ENCODE measurements at regions not wholly inside any gene's neighbourhood (a gene's known extent, or its start where the extent isn't known, plus 50 kb on each side); places are given as distances from the start of the nearest gene placed in this dataset.

DNA sequence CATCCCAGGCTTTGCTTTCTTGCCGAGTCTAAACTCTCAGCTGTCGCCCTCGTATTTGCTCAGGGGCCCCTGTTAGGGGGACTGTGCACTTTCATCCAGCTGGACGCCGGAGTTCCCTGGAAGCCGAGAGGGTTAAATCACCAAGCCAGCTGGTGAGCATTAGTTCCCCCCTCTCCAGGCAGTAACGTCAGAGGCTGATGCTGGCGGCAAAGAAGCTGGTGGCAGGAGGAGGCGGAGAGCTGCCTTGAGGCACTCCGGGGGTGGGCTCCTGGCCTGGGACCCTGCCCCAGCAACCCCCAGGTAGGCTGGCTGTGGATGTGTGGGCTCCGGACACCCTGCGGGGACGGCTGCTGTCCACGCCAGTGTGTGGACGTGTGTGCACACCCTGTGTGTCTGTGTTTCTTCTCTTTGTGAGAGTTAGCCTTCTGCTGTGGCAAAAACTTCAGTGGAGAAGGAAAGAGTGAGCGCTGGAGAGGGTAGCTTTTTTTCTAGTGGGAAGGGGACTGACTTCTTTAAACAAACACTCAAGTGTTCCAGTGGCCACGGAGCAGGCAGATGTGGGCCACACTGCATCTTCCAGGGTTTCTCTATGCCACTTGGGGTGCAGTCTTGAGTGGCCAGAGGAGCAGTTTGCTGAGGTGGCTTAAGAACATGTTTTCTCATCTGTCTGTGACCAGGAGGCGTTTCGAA is 84.7 kb downstream of the GLI2 start:
- H3K27ac Mint-ChIP-seq (ENCODE audit: unreplicated experiment) = peak overlapping the region; percentile 76
- no peaks in the 10 kb centered on the region for H3K27me3 Mint-ChIP-seq (ENCODE audit: low read depth)
- H3K4me3 Mint-ChIP-seq (ENCODE audit: unreplicated experiment) = no peak overlapping the region
- peaks cover 35% of the 10 kb centered on the region for H3K4me1 Mint-ChIP-seq (ENCODE audit: low read depth)
- TF ChIP-seq, protein P1, sequence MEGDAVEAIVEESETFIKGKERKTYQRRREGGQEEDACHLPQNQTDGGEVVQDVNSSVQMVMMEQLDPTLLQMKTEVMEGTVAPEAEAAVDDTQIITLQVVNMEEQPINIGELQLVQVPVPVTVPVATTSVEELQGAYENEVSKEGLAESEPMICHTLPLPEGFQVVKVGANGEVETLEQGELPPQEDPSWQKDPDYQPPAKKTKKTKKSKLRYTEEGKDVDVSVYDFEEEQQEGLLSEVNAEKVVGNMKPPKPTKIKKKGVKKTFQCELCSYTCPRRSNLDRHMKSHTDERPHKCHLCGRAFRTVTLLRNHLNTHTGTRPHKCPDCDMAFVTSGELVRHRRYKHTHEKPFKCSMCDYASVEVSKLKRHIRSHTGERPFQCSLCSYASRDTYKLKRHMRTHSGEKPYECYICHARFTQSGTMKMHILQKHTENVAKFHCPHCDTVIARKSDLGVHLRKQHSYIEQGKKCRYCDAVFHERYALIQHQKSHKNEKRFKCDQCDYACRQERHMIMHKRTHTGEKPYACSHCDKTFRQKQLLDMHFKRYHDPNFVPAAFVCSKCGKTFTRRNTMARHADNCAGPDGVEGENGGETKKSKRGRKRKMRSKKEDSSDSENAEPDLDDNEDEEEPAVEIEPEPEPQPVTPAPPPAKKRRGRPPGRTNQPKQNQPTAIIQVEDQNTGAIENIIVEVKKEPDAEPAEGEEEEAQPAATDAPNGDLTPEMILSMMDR (IDR thresholded peaks at IDR 0.05) = no peak
- peaks cover 3% of the 10 kb centered on the region for H3K36me3 Mint-ChIP-seq (ENCODE audit: low read depth)
- DNase-seq (ENCODE audit: low spot score) = peak; percentile 68
- H3K9me3 Mint-ChIP-seq (ENCODE audit: low read depth) = no peaks in the 10 kb centered on the region

DNA sequence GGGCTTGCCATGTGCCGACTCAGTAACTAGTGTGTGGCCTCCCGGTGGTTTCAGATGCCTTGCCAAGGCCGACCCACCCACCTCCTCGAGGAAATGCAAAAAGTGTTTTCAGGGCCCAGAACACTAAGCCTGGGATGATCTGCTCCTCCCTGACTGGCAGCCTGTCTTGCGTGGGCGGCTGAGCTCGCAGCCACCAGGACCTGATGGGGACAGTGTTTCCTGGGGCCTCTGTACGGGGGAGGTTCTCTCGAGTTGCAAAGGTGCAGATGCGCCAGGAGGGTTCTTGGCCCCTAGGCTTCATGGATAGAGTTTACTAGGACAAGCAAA is 85.2 kb downstream of the GLI2 start:
- H3K27me3 Mint-ChIP-seq (ENCODE audit: low read depth) = no peaks in the 10 kb centered on the region
- peaks cover 40% of the 10 kb centered on the region for H3K4me1 Mint-ChIP-seq (ENCODE audit: low read depth)
- H3K9me3 Mint-ChIP-seq (ENCODE audit: low read depth) = no peaks in the 10 kb centered on the region
- no peak overlapping the region for H3K4me3 Mint-ChIP-seq (ENCODE audit: unreplicated experiment)
- DNase-seq (ENCODE audit: low spot score) = peak; percentile 56
- peaks cover 3% of the 10 kb centered on the region for H3K36me3 Mint-ChIP-seq (ENCODE audit: low read depth)
- TF ChIP-seq, protein P1 (IDR thresholded peaks at IDR 0.05) = no peak
- H3K27ac Mint-ChIP-seq (ENCODE audit: unreplicated experiment) = peak overlapping the region; percentile 76

DNA sequence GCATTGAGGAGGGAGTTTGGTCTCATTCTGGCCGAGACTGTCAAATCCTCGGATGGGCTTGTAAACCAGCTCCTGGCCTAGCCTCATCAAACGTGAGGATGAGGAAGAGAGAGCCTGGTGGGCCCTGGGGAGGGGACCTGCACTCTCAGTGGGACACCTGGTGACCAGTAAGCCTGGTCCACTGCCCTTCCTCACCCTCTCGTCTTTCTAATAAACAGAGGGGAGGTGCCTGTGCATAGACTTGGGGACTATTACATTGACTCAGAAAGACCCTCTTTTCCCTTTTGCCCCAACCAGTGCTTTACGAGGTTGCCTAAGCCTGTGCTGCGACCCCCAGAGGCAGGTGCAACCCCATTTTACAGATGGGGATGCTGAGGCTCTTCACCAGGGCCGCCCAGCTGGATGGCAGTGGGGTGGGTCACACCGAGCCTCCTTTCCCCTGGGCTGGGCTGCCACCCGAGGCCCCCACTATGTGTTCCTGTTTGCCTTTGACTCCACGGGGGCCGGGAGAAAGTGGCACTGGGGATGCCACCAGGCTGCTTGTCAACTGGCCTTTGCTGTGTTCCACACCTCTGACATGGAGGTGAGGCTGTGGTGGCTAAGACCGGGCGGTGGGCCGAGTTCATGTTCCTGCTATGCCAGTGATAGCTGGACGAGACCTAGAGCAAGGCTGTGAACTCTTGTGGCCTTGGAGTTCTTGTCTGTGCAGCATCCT is 85.9 kb downstream of the GLI2 start:
- Mint-ChIP-seq H3K9me3 (ENCODE audit: low read depth) (no peaks in the 10 kb centered on the region), H3K4me3 (ENCODE audit: unreplicated experiment) (no peak overlapping the region), H3K27ac (ENCODE audit: unreplicated experiment) (no peak overlapping the region), H3K27me3 (ENCODE audit: low read depth) (no peaks in the 10 kb centered on the region), H3K36me3 (ENCODE audit: low read depth) (peaks cover 3% of the 10 kb centered on the region), H3K4me1 (ENCODE audit: low read depth) (peaks cover 47% of the 10 kb centered on the region)
- DNase-seq (ENCODE audit: low spot score) = peak; percentile 84
- TF ChIP-seq, protein P1 (IDR thresholded peaks at IDR 0.05) = no peak

DNA sequence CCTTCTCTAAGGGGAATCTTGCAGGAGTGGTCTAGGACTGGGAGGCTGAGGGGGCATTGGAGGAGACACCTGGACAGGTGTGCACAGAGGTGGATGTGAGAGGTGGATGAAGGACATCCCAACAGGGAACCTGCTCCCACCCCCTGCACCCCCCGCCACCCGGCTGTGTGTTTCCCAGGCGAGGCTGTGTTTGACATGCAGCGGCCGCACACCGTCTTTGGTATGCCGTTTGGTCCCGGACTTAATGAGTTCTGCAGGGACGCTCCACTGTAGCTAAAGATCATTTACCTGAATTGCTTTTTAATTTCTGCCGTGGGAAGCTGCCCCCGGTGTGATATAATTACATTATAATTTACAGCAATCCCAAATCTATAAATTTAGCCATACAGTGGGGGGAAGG is 87.3 kb downstream of the GLI2 start:
- DNase-seq (ENCODE audit: low spot score) = peak; percentile 79
- TF ChIP-seq, protein P1 (IDR thresholded peaks at IDR 0.05) = no peak
- H3K27ac Mint-ChIP-seq (ENCODE audit: unreplicated experiment) = no peak overlapping the region
- no peaks in the 10 kb centered on the region for H3K9me3 Mint-ChIP-seq (ENCODE audit: low read depth)
- no peaks in the 10 kb centered on the region for H3K36me3 Mint-ChIP-seq (ENCODE audit: low read depth)
- peaks cover 53% of the 10 kb centered on the region for H3K4me1 Mint-ChIP-seq (ENCODE audit: low read depth)
- H3K4me3 Mint-ChIP-seq (ENCODE audit: unreplicated experiment) = no peak overlapping the region
- no peaks in the 10 kb centered on the region for H3K27me3 Mint-ChIP-seq (ENCODE audit: low read depth)

DNA sequence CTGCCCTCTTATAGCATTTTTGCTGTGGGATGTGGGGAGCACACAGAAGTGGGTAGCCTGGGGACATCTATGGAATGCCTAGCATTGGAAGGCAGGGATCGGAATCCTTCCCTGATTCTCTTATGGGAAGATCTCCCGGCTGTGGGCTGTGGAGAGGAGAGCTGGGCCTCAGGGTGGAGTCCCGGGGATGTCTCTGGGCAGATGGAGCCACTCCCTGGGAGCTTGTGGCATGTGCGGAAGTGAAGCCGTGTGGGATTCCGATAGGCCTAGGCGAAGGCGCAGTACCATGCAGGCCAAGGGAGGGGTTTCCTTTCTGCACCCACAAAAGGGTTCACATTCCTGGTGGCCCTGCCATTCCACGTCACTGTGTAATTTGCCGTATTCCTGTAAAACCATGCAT is 87.9 kb downstream of the GLI2 start:
- H3K36me3 Mint-ChIP-seq (ENCODE audit: low read depth) = no peaks in the 10 kb centered on the region
- H3K4me1 Mint-ChIP-seq (ENCODE audit: low read depth) = peaks cover 47% of the 10 kb centered on the region
- H3K27me3 Mint-ChIP-seq (ENCODE audit: low read depth) = no peaks in the 10 kb centered on the region
- no peaks in the 10 kb centered on the region for H3K9me3 Mint-ChIP-seq (ENCODE audit: low read depth)
- no peak overlapping the region for H3K4me3 Mint-ChIP-seq (ENCODE audit: unreplicated experiment)
- TF ChIP-seq, protein P1 (IDR thresholded peaks at IDR 0.05) = no peak
- peak; percentile 52 for DNase-seq (ENCODE audit: low spot score)
- no peak overlapping the region for H3K27ac Mint-ChIP-seq (ENCODE audit: unreplicated experiment)
